Pancreas (tissue), 10 donors: ENCODE measurements at regions not wholly inside any gene's neighbourhood (a gene's known extent, or its start where the extent isn't known, plus 50 kb on each side); places are given as distances from the start of the nearest gene placed in this dataset.

Experiments used
- ATAC-seq, 4 donors: fragments of 200-7000 bp; cut with Tn5 transposase; one replicate each; pipeline versions ENCODE4 v1.8.0 to v1.9.1; 2020; ENCODE audit warnings: mild to moderate bottlenecking in 4 of 4, moderate library complexity in 4 of 4
- DNase-seq, 6 donors: peaks; one replicate each; pipeline ENCODE4 v3.0.0-alpha.2; 2020
- FAIRE-seq: peaks from 2 replicates; lab custom pipeline; 2012; peaks lifted over from hg19 to GRCh38; lab: Jason Lieb, UNC
- H3K27ac ChIP-seq, 4 donors: fragments of 200-600 bp; sonication (generic); 1 replicate in 3 of 4; 2 replicates in 1 of 4; pipeline versions ENCODE4 v1.5.0 to v1.8.0; 2020
- H3K27me3 ChIP-seq, 4 donors: fragments of 200-600 bp; one replicate each; pipeline ENCODE4 v1.8.0; 2021
- H3K36me3 ChIP-seq, 3 donors: fragments of 200-600 bp; sonication (generic) in 1 of 3; one replicate each; pipeline versions ENCODE4 v1.5.0 to v1.8.0; 2020 to 2021
- H3K4me1 ChIP-seq, 3 donors: fragments of 200-600 bp; one replicate each; pipeline ENCODE4 v1.8.0; 2021
- H3K4me3 ChIP-seq, 4 donors: fragments of 200-600 bp; sonication (generic) in 2 of 4; one replicate each; pipeline versions ENCODE4 v1.5.0 to v1.8.0; 2020 to 2021
- H3K9me3 ChIP-seq, 4 donors: fragments of 200-600 bp; one replicate each; pipeline ENCODE4 v1.8.0; 2021
- WGBS, 2 donors: extraction: QIAGEN DNeasy Blood & Tissue Kit; methylation state at CpG; one replicate each; pipeline ENCODE4 v1.1.7; 2013; 5-methylcytosine and 5-hydroxymethylcytosine counted together
- intact Hi-C, 3 donors: fragments of 100-400 bp; cut with DNase I; formaldehyde crosslinking; loops; one replicate each; pipeline versions ENCODE4 v1.11.1 to v1.14.2; 2022
- TF ChIP-seq, protein P1 (sequence below), 4 donors: fragments of 200-600 bp; sonication (generic) in 3 of 4; IDR thresholded peaks; one replicate each; pipeline versions ENCODE4 v1.5.0 to v1.8.0; 2021; ENCODE audit warnings: antibody characterized with exemption in 4 of 4
- donor health status: healthy with polysubstance abuse.
- donor health status: DM: no; HTN: no; CAD: no; lungs with moderate emphysema.
- donor health status: DM: no; HTN: no; CAD: no.
- donor health status: control.
- donor health status: control.
- donor health status: Bipolar disorder and iron deficiency.
- donor health status: DM: yes; HTN: yes; CAD: no.
- donor health status: DM: no; HTN: no; CAD: no.
- donor health status: DM: no; HTN: no; CAD: no.
- donor health status: DM: yes; HTN: yes; CAD: no.

DNA sequence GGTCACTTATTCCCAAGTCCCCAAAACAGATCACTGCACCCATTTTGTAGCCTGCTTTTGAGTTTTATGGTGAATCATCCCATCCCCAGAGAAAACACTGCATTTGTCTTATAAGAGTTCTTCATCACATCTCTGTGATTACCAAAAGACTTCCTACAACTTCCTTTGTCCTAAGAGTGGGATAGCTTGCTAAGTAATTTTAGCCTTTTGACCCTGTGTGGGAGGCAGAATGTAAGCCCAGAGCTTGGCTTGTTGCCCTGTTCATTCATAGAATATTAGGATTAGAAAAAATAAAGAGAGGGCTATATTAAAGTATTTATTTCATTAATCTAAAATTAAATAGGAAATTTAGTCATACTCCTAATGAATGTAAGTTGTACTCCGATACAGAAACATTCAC lies 213.3 kb downstream of the MZT1 start:
- no peaks in the 10 kb centered on the region for H3K36me3 ChIP-seq
- no peak overlapping the region for H3K27ac ChIP-seq
- H3K4me1 ChIP-seq: peaks cover 0 to 7% (median 0%) of the 10 kb centered on the region in 3 donors
- TF ChIP-seq, protein P1, sequence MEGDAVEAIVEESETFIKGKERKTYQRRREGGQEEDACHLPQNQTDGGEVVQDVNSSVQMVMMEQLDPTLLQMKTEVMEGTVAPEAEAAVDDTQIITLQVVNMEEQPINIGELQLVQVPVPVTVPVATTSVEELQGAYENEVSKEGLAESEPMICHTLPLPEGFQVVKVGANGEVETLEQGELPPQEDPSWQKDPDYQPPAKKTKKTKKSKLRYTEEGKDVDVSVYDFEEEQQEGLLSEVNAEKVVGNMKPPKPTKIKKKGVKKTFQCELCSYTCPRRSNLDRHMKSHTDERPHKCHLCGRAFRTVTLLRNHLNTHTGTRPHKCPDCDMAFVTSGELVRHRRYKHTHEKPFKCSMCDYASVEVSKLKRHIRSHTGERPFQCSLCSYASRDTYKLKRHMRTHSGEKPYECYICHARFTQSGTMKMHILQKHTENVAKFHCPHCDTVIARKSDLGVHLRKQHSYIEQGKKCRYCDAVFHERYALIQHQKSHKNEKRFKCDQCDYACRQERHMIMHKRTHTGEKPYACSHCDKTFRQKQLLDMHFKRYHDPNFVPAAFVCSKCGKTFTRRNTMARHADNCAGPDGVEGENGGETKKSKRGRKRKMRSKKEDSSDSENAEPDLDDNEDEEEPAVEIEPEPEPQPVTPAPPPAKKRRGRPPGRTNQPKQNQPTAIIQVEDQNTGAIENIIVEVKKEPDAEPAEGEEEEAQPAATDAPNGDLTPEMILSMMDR (IDR thresholded peaks at IDR 0.05): no peak
- ATAC-seq: no peak
- no peaks in the 10 kb centered on the region for H3K27me3 ChIP-seq
- no peak for FAIRE-seq
- no peak for DNase-seq
- intact Hi-C loops: no loop called here
- no peaks in the 10 kb centered on the region for H3K9me3 ChIP-seq
- H3K4me3 ChIP-seq: no peak overlapping the region
- WGBS, 2 donors: 1 to 2% methylated on average over 1 of the region's 1 CpG

DNA sequence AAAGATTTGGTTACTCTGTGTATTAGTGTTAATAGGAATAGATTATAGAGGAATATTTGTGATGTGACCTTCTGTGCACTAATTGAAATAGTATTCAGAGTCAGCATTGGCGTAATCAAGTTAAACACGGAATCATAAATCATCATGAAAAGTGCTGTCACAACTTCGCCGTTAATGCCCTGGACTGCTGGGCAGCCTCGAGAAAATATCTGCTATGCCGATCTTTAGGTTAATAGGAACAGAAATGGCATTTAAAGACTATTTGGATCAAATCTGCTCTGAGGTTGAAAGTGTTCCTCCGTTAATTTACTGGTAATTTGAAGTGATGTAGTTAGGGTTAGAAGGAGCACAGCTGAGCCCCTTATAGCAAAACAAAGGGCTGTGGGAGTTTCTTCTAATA lies 219.0 kb downstream of the MZT1 start:
- H3K27ac ChIP-seq: no peak overlapping the region
- H3K4me3 ChIP-seq: peak overlapping the region in 1 of 4 donors; percentile 3
- TF ChIP-seq, protein P1 (IDR thresholded peaks at IDR 0.05): no peak
- FAIRE-seq (no peak), DNase-seq (no peak), ATAC-seq (no peak)
- WGBS, 2 donors: 39 to 44% methylated on average over 7 of the region's 7 CpGs
- intact Hi-C loops: no loop called here
- H3K4me1 ChIP-seq: no peaks in the 10 kb centered on the region
- no peaks in the 10 kb centered on the region for H3K27me3 ChIP-seq
- no peaks in the 10 kb centered on the region for H3K36me3 ChIP-seq
- H3K9me3 ChIP-seq: no peaks in the 10 kb centered on the region

- Histone ChIP-seq H3K4me3 (peak overlapping the region in 2 of 4 donors; percentile 2 to 3), H3K27me3 (no peaks in the 10 kb centered on the region), H3K9me3 (no peaks in the 10 kb centered on the region), H3K4me1 (no peaks in the 10 kb centered on the region), H3K36me3 (no peaks in the 10 kb centered on the region), H3K27ac (no peak overlapping the region)
- ATAC-seq: peak in 3 of 4 donors; percentile 51 to 62 (median 54)
- no peak for FAIRE-seq
- WGBS, 2 donors: 22 to 28% methylated on average over 9 of the region's 9 CpGs
- intact Hi-C loops: no loop called here
- DNase-seq: no peak
- TF ChIP-seq, protein P1 (IDR thresholded peaks at IDR 0.05): no peak
Observed at GRCh38 chr13:72507416-72508199, 219.8 kb downstream of the MZT1 start.

GRCh38 chr13:72506706-72507105 lies 220.7 kb downstream of the MZT1 start:
- DNase-seq (no peak), FAIRE-seq (no peak), ATAC-seq (no peak)
- Histone ChIP-seq H3K4me3 (no peak overlapping the region), H3K27me3 (no peaks in the 10 kb centered on the region), H3K36me3 (no peaks in the 10 kb centered on the region), H3K9me3 (no peaks in the 10 kb centered on the region), H3K27ac (no peak overlapping the region), H3K4me1 (no peaks in the 10 kb centered on the region)
- TF ChIP-seq, protein P1 (IDR thresholded peaks at IDR 0.05): no peak
- intact Hi-C loops: no loop called here

- intact Hi-C loops: no loop called here
- DNase-seq: no peak
- H3K9me3 ChIP-seq: no peaks in the 10 kb centered on the region
- TF ChIP-seq, protein P1 (IDR thresholded peaks at IDR 0.05): no peak
- no peaks in the 10 kb centered on the region for H3K27me3 ChIP-seq
- no peaks in the 10 kb centered on the region for H3K4me1 ChIP-seq
- ATAC-seq: no peak
- FAIRE-seq: no peak
- no peaks in the 10 kb centered on the region for H3K36me3 ChIP-seq
- H3K4me3 ChIP-seq: no peak overlapping the region
- no peak overlapping the region for H3K27ac ChIP-seq
Observed at GRCh38 chr13:72505376-72505775, 222.1 kb downstream of the MZT1 start.
